Mesenchymal stem cell (in vitro differentiated cells and primary cell): ENCODE measurements at regions not wholly inside any gene's neighbourhood (a gene's known extent, or its start where the extent isn't known, plus 50 kb on each side); places are given as distances from the start of the nearest gene placed in this dataset.

Experiments
- DNase-seq: peaks from one replicate; pipeline ENCODE4 v3.0.0-alpha.2; 2013
- H2AFZ ChIP-seq: one replicate; pipeline ENCODE4 v1.6.1; 2013; ENCODE audit warnings: low read depth, mild to moderate bottlenecking, control low read depth, inconsistent platforms, low read length, moderate library complexity
- H2AK5ac ChIP-seq: 2 replicates; pipeline ENCODE4 v1.6.1; 2013; ENCODE audit warnings: low read length, moderate library complexity, mild to moderate bottlenecking, inconsistent platforms; ENCODE audit not compliant: severe bottlenecking
- H2BK120ac ChIP-seq: one replicate; pipeline ENCODE4 v1.6.1; 2013; ENCODE audit warnings: low read depth, mild to moderate bottlenecking, inconsistent platforms, low read length, moderate library complexity
- H2BK12ac ChIP-seq, 2 experiments: one replicate each; pipeline ENCODE4 v1.6.1; 2013; ENCODE audit warnings: inconsistent platforms in 2 of 2, low read length in 2 of 2, mild to moderate bottlenecking in 2 of 2, moderate library complexity in 2 of 2, control low read depth in 1 of 2
- H2BK15ac ChIP-seq: one replicate; pipeline ENCODE4 v1.6.1; 2013; ENCODE audit warnings: mild to moderate bottlenecking, low read depth, inconsistent platforms; ENCODE audit not compliant: poor library complexity, severe bottlenecking
- H2BK5ac ChIP-seq: 2 replicates; pipeline ENCODE4 v1.6.1; 2013; ENCODE audit warnings: low read depth, mild to moderate bottlenecking, low read length, control low read depth, inconsistent platforms; ENCODE audit not compliant: poor library complexity, severe bottlenecking
- H3K14ac ChIP-seq, 2 experiments: one replicate each; pipeline ENCODE4 v1.6.1; 2013; ENCODE audit warnings: inconsistent platforms in 2 of 2, low read length in 2 of 2, control low read depth in 1 of 2, mild to moderate bottlenecking in 1 of 2, moderate library complexity in 1 of 2
- H3K18ac ChIP-seq, 2 experiments: one replicate each; pipeline ENCODE4 v1.6.1; 2013; ENCODE audit warnings: inconsistent platforms in 2 of 2, low read length in 2 of 2, control low read depth in 1 of 2, low read depth in 1 of 2, mild to moderate bottlenecking in 1 of 2
- H3K23ac ChIP-seq, 2 experiments: one replicate each; pipeline ENCODE4 v1.6.1; 2013; ENCODE audit warnings: inconsistent platforms in 2 of 2, low read length in 2 of 2, mild to moderate bottlenecking in 2 of 2, moderate library complexity in 2 of 2, control low read depth in 1 of 2
- H3K27ac ChIP-seq: 2 replicates; pipeline ENCODE4 v1.5.1; 2013; ENCODE audit warnings: mild to moderate bottlenecking, moderate library complexity, low read length, control low read depth, inconsistent platforms; ENCODE audit not compliant: poor library complexity, severe bottlenecking
- H3K27me3 ChIP-seq, 2 experiments: 2 replicates each; pipeline versions ENCODE4 v1.6.1 to v1.7.0; 2013; ENCODE audit warnings: low read length in 2 of 2, mild to moderate bottlenecking in 2 of 2, moderate library complexity in 2 of 2, control low read depth in 1 of 2, inconsistent platforms in 1 of 2; ENCODE audit not compliant: control insufficient read depth in 1 of 2, insufficient read depth in 1 of 2
- H3K36me3 ChIP-seq, 2 experiments: 2 replicates each; pipeline versions ENCODE4 v1.6.1 to v1.7.0; 2013; ENCODE audit warnings: low read length in 2 of 2, control low read depth in 1 of 2, inconsistent platforms in 1 of 2, low read depth in 1 of 2, mild to moderate bottlenecking in 1 of 2; ENCODE audit not compliant: insufficient read depth in 2 of 2, control insufficient read depth in 1 of 2
- H3K4ac ChIP-seq, 2 experiments: one replicate each; pipeline ENCODE4 v1.6.1; 2013; ENCODE audit warnings: inconsistent platforms in 2 of 2, low read length in 2 of 2, mild to moderate bottlenecking in 2 of 2, moderate library complexity in 2 of 2, control low read depth in 1 of 2, low read depth in 1 of 2
- H3K4me1 ChIP-seq: 2 replicates; pipeline ENCODE4 v1.6.1; 2013; ENCODE audit warnings: low read depth, low read length, control low read depth; ENCODE audit not compliant: control insufficient read depth, insufficient read depth
- H3K4me2 ChIP-seq: 2 replicates; pipeline ENCODE4 v1.6.1; 2013; ENCODE audit warnings: low read length, mild to moderate bottlenecking, inconsistent platforms; ENCODE audit not compliant: poor library complexity, severe bottlenecking
- H3K4me3 ChIP-seq, 2 experiments: 2 replicates each; pipeline versions ENCODE4 v1.5.1 to v1.7.0; 2013; ENCODE audit warnings: low read length in 2 of 2, mild to moderate bottlenecking in 2 of 2, control low read depth in 1 of 2, low read depth in 1 of 2; ENCODE audit not compliant: insufficient read depth in 1 of 2
- H3K79me1 ChIP-seq: replicated peaks from 2 replicates; pipeline ENCODE4 v1.6.1; 2013; ENCODE audit warnings: mild to moderate bottlenecking, control low read depth, low read length, inconsistent platforms; ENCODE audit not compliant: poor library complexity, severe bottlenecking
- H3K9ac ChIP-seq: 2 replicates; pipeline ENCODE4 v1.7.0; 2013; ENCODE audit warnings: mild to moderate bottlenecking, low read length, moderate library complexity
- H3K9me3 ChIP-seq: 2 replicates; pipeline ENCODE4 v1.7.0; 2013; ENCODE audit warnings: mild to moderate bottlenecking, low read length; ENCODE audit not compliant: control insufficient read depth
- H4K8ac ChIP-seq: one replicate; pipeline ENCODE4 v1.6.1; 2013; ENCODE audit warnings: inconsistent platforms, mild to moderate bottlenecking, low read length, moderate library complexity
- H4K91ac ChIP-seq: one replicate; pipeline ENCODE4 v1.6.1; 2013; ENCODE audit warnings: mild to moderate bottlenecking, low read length, inconsistent platforms
- WGBS: methylation state at CpG from one replicate; pipeline ENCODE4 v1.1.7; 2013; ENCODE audit warnings: mixed read lengths; 5-methylcytosine and 5-hydroxymethylcytosine counted together

GRCh38 chr5:117236941-117237340 lies 662.3 kb upstream of the SEMA6A start:
- Histone ChIP-seq H3K4me2 (no peak overlapping the region), H3K27ac (no peak overlapping the region), H4K91ac (no peak overlapping the region), H2BK5ac (no peak overlapping the region), H3K23ac (no peak overlapping the region), H3K14ac (no peak overlapping the region), H3K79me1 (no peaks in the 10 kb centered on the region), H2BK12ac (no peak overlapping the region), H3K9ac (no peak overlapping the region), H3K4me3 (no peak overlapping the region), H3K36me3 (no peaks in the 10 kb centered on the region), H3K18ac (no peak overlapping the region), H3K4ac (no peak overlapping the region), H4K8ac (no peak overlapping the region), H3K9me3 (peaks cover 6% of the 10 kb centered on the region), H2BK15ac (no peak overlapping the region), H2AFZ (no peak overlapping the region), H3K4me1 (no peaks in the 10 kb centered on the region), H3K27me3 (no peaks in the 10 kb centered on the region), H2BK120ac (no peak overlapping the region), H2AK5ac (no peak overlapping the region)
- no peak for DNase-seq
- 100% methylated on average over 1 of the region's 3 CpGs for WGBS

GRCh38 chr5:117235786-117236185 lies 661.2 kb upstream of the SEMA6A start:
- no peak overlapping the region for H2BK120ac ChIP-seq
- H3K9me3 ChIP-seq: no peaks in the 10 kb centered on the region
- 83% methylated on average over 5 of the region's 5 CpGs for WGBS
- no peaks in the 10 kb centered on the region for H3K36me3 ChIP-seq
- H3K9ac ChIP-seq: no peak overlapping the region
- H3K18ac ChIP-seq: no peak overlapping the region
- no peak overlapping the region for H4K8ac ChIP-seq
- H2AK5ac ChIP-seq: no peak overlapping the region
- no peak overlapping the region for H3K4me2 ChIP-seq
- H4K91ac ChIP-seq: no peak overlapping the region
- no peaks in the 10 kb centered on the region for H3K4me1 ChIP-seq
- no peak for DNase-seq
- H3K4me3 ChIP-seq: no peak overlapping the region
- H3K27ac ChIP-seq: no peak overlapping the region
- H3K4ac ChIP-seq: no peak overlapping the region
- H3K14ac ChIP-seq: no peak overlapping the region
- H2BK5ac ChIP-seq: no peak overlapping the region
- H3K23ac ChIP-seq: no peak overlapping the region
- no peaks in the 10 kb centered on the region for H3K27me3 ChIP-seq
- H3K79me1 ChIP-seq: no peaks in the 10 kb centered on the region
- no peak overlapping the region for H2BK12ac ChIP-seq
- H2BK15ac ChIP-seq: no peak overlapping the region
- H2AFZ ChIP-seq: no peak overlapping the region

GRCh38 chr5:117230375-117230774 lies 655.8 kb upstream of the SEMA6A start:
- H3K23ac ChIP-seq: no peak overlapping the region
- no peak overlapping the region for H2AK5ac ChIP-seq
- no peak overlapping the region for H2BK120ac ChIP-seq
- no peak overlapping the region for H2BK12ac ChIP-seq
- no peak overlapping the region for H3K27ac ChIP-seq
- no peak overlapping the region for H3K4ac ChIP-seq
- H4K91ac ChIP-seq: no peak overlapping the region
- DNase-seq: no peak
- no peaks in the 10 kb centered on the region for H3K9me3 ChIP-seq
- no peak overlapping the region for H3K14ac ChIP-seq
- H2BK15ac ChIP-seq: no peak overlapping the region
- no peak overlapping the region for H2BK5ac ChIP-seq
- WGBS: 83% methylated on average over 2 of the region's 3 CpGs
- no peak overlapping the region for H3K4me2 ChIP-seq
- no peak overlapping the region for H3K18ac ChIP-seq
- no peaks in the 10 kb centered on the region for H3K27me3 ChIP-seq
- no peak overlapping the region for H3K9ac ChIP-seq
- H2AFZ ChIP-seq: no peak overlapping the region
- no peak overlapping the region for H3K4me3 ChIP-seq
- no peaks in the 10 kb centered on the region for H3K4me1 ChIP-seq
- no peaks in the 10 kb centered on the region for H3K79me1 ChIP-seq
- no peak overlapping the region for H4K8ac ChIP-seq
- no peaks in the 10 kb centered on the region for H3K36me3 ChIP-seq

- Histone ChIP-seq H2BK12ac (no peak overlapping the region), H3K79me1 (no peaks in the 10 kb centered on the region), H3K4me2 (no peak overlapping the region), H3K27me3 (no peaks in the 10 kb centered on the region), H4K91ac (no peak overlapping the region), H3K14ac (no peak overlapping the region), H2BK5ac (no peak overlapping the region), H3K4me3 (no peak overlapping the region), H3K9ac (no peak overlapping the region), H2BK15ac (no peak overlapping the region), H2AFZ (no peak overlapping the region), H3K4ac (no peak overlapping the region), H3K23ac (no peak overlapping the region), H2BK120ac (no peak overlapping the region), H3K18ac (no peak overlapping the region), H3K4me1 (no peaks in the 10 kb centered on the region), H3K9me3 (peaks cover 2% of the 10 kb centered on the region), H3K36me3 (no peaks in the 10 kb centered on the region), H2AK5ac (no peak overlapping the region), H3K27ac (no peak overlapping the region), H4K8ac (no peak overlapping the region)
- no CpG with 5 or more reads among the region's 1 CpG for WGBS
- peak; percentile 52 for DNase-seq
Measured at GRCh38 chr5:117220730-117221129, 646.1 kb upstream of the SEMA6A start.
